HEK293 (cell line): ENCODE measurements at regions not wholly inside any gene's neighbourhood (a gene's known extent, or its start where the extent isn't known, plus 50 kb on each side); places are given as distances from the start of the nearest gene placed in this dataset.

Experiments
- CTCF ChIA-PET: fragments of 350-600 bp; formaldehyde crosslinking; extraction: SDS; loops from one replicate; lab custom pipeline; 2021; ENCODE audit warnings: antibody characterized with exemption; lab: Yijun Ruan, JAX
- POLR2A ChIA-PET: fragments of 300-600 bp; formaldehyde crosslinking; extraction: SDS; loops from one replicate; lab custom pipeline; 2020; ENCODE audit warnings: antibody characterized with exemption, inconsistent platforms; lab: Yijun Ruan, JAX
- H3K27ac ChIP-seq: fragments of 200-500 bp; sonication (Bioruptor generic); 2 replicates; pipeline ENCODE4 v1.5.1; 2014; ENCODE audit warnings: low read depth, low read length, control low read depth, inconsistent platforms; ENCODE audit errors: extremely low read depth
- H3K36me3 ChIP-seq, 2 experiments: fragments of 200-500 bp in 1 of 2; sonication (Bioruptor generic) in 1 of 2; 1 replicate in 1 of 2; 2 replicates in 1 of 2; pipeline ENCODE4 v1.5.1; 2014 to 2017; ENCODE audit warnings: inconsistent platforms in 2 of 2, low read length in 2 of 2; ENCODE audit not compliant: control insufficient read depth in 2 of 2, insufficient read depth in 1 of 2
- H3K4me1 ChIP-seq: fragments of 200-500 bp; sonication (Bioruptor generic); 2 replicates; pipeline ENCODE4 v1.5.1; 2014; ENCODE audit warnings: mild to moderate bottlenecking, low read length, inconsistent platforms; ENCODE audit not compliant: control insufficient read depth, insufficient read depth
- H3K4me3 ChIP-seq: 2 replicates; pipeline ENCODE4 v1.5.1; 2011; ENCODE audit warnings: low read depth, mild to moderate bottlenecking, control low read depth, low read length, moderate library complexity
- H3K9me3 ChIP-seq: fragments of 200-500 bp; sonication (Bioruptor generic); 2 replicates; pipeline ENCODE4 v1.5.1; 2014; ENCODE audit warnings: low read depth, low read length, inconsistent platforms; ENCODE audit not compliant: control insufficient read depth, insufficient read depth
- CTCF ChIP-seq: fragments of 450-650 bp; formaldehyde crosslinking; IDR thresholded peaks from 2 replicates; pipeline ENCODE4 v1.5.1; 2016; ENCODE audit warnings: missing biosample characterization, missing genetic modification characterization
- EGR2 ChIP-seq: fragments of 450-650 bp; formaldehyde crosslinking; IDR thresholded peaks from 2 replicates; pipeline ENCODE4 v1.5.1; 2016; ENCODE audit warnings: low read depth, missing biosample characterization, missing genetic modification characterization
- GFI1B ChIP-seq: fragments of 450-650 bp; formaldehyde crosslinking; IDR thresholded peaks from 2 replicates; pipeline ENCODE4 v1.5.1; 2016; ENCODE audit warnings: missing biosample characterization, missing genetic modification characterization
- GLIS1 ChIP-seq: fragments of 450-650 bp; formaldehyde crosslinking; IDR thresholded peaks from 2 replicates; pipeline ENCODE4 v1.5.1; 2016; ENCODE audit warnings: missing biosample characterization, missing genetic modification characterization
- KLF7 ChIP-seq: fragments of 450-650 bp; formaldehyde crosslinking; IDR thresholded peaks from 2 replicates; pipeline ENCODE4 v1.5.1; 2016; ENCODE audit warnings: missing biosample characterization, missing genetic modification characterization, borderline replicate concordance
- KLF8 ChIP-seq: fragments of 450-650 bp; formaldehyde crosslinking; IDR thresholded peaks from 2 replicates; pipeline ENCODE4 v1.5.1; 2016; ENCODE audit warnings: missing biosample characterization, missing genetic modification characterization
- OSR2 ChIP-seq: fragments of 450-650 bp; formaldehyde crosslinking; IDR thresholded peaks from 2 replicates; pipeline ENCODE4 v1.5.1; 2016; ENCODE audit warnings: missing biosample characterization, missing genetic modification characterization
- PRDM1 ChIP-seq: fragments of 450-650 bp; formaldehyde crosslinking; IDR thresholded peaks from 2 replicates; pipeline ENCODE4; 2016; ENCODE audit warnings: missing biosample characterization, missing genetic modification characterization
- PRDM4 ChIP-seq: fragments of 450-650 bp; formaldehyde crosslinking; IDR thresholded peaks from 2 replicates; pipeline ENCODE4 v1.5.1; 2017; ENCODE audit warnings: missing biosample characterization, missing genetic modification characterization
- ZBTB21 ChIP-seq: fragments of 450-650 bp; formaldehyde crosslinking; IDR thresholded peaks from 2 replicates; pipeline ENCODE4 v1.5.1; 2017; ENCODE audit warnings: missing biosample characterization, missing genetic modification characterization
- ZBTB44 ChIP-seq: fragments of 450-650 bp; IDR thresholded peaks from 2 replicates; pipeline ENCODE4 v1.5.1; 2018; ENCODE audit warnings: missing biosample characterization, mild to moderate bottlenecking, missing genetic modification characterization
- ZNF114 ChIP-seq: fragments of 450-650 bp; formaldehyde crosslinking; IDR thresholded peaks from 2 replicates; pipeline ENCODE4 v1.5.0; 2017; ENCODE audit warnings: missing biosample characterization, missing genetic modification characterization
- ZNF16 ChIP-seq: fragments of 450-650 bp; formaldehyde crosslinking; IDR thresholded peaks from 2 replicates; pipeline ENCODE4 v1.5.1; 2016; ENCODE audit warnings: low read depth, missing biosample characterization, missing genetic modification characterization
- ZNF169 ChIP-seq: fragments of 450-650 bp; formaldehyde crosslinking; IDR thresholded peaks from 2 replicates; pipeline ENCODE4 v1.5.1; 2016; ENCODE audit warnings: missing biosample characterization, missing genetic modification characterization
- ZNF175 ChIP-seq: fragments of 450-650 bp; formaldehyde crosslinking; IDR thresholded peaks from 2 replicates; pipeline ENCODE4 v1.5.1; 2016; ENCODE audit warnings: missing biosample characterization, missing genetic modification characterization
- ZNF211 ChIP-seq: fragments of 450-650 bp; formaldehyde crosslinking; IDR thresholded peaks from 2 replicates; pipeline ENCODE4 v1.5.1; 2016; ENCODE audit warnings: low read depth, missing biosample characterization, missing genetic modification characterization
- ZNF335 ChIP-seq: fragments of 450-650 bp; formaldehyde crosslinking; conservative IDR thresholded peaks from 2 replicates; pipeline ENCODE4 v1.5.1; 2016; ENCODE audit warnings: missing biosample characterization, missing genetic modification characterization
- ZNF350 ChIP-seq: fragments of 450-650 bp; formaldehyde crosslinking; IDR thresholded peaks from 2 replicates; pipeline ENCODE4 v1.5.0; 2017; ENCODE audit warnings: missing biosample characterization, mild to moderate bottlenecking, missing genetic modification characterization
- ZNF394 ChIP-seq: fragments of 450-650 bp; formaldehyde crosslinking; IDR thresholded peaks from 2 replicates; pipeline ENCODE4 v1.5.1; 2016; ENCODE audit warnings: missing biosample characterization, missing genetic modification characterization, mild to moderate bottlenecking, moderate library complexity, borderline replicate concordance
- ZNF416 ChIP-seq: fragments of 450-650 bp; formaldehyde crosslinking; IDR thresholded peaks from 2 replicates; pipeline ENCODE4 v1.5.1; 2016; ENCODE audit warnings: missing biosample characterization, missing genetic modification characterization
- ZNF549 ChIP-seq: fragments of 450-650 bp; IDR thresholded peaks from 2 replicates; pipeline ENCODE4 v1.5.1; 2018; ENCODE audit warnings: missing biosample characterization, missing genetic modification characterization, mild to moderate bottlenecking, inconsistent platforms, moderate library complexity
- ZNF560 ChIP-seq: fragments of 450-650 bp; formaldehyde crosslinking; IDR thresholded peaks from 2 replicates; pipeline ENCODE4 v1.5.1; 2017; ENCODE audit warnings: missing biosample characterization, missing genetic modification characterization, borderline replicate concordance
- ZNF580 ChIP-seq: fragments of 450-650 bp; formaldehyde crosslinking; IDR thresholded peaks from 2 replicates; pipeline ENCODE4 v1.5.1; 2016; ENCODE audit warnings: missing biosample characterization, missing genetic modification characterization
- ZNF664 ChIP-seq: fragments of 450-650 bp; formaldehyde crosslinking; IDR thresholded peaks from 2 replicates; pipeline ENCODE4 v1.5.1; 2016; ENCODE audit warnings: missing biosample characterization, missing genetic modification characterization
- TF ChIP-seq, protein P1 (sequence below): fragments of 450-650 bp; formaldehyde crosslinking; IDR thresholded peaks from 2 replicates; pipeline ENCODE4 v1.5.1; 2017; ENCODE audit warnings: missing biosample characterization, missing genetic modification characterization
- TF ChIP-seq, protein P2 (sequence below): fragments of 450-650 bp; formaldehyde crosslinking; IDR thresholded peaks from 2 replicates; pipeline ENCODE4 v1.5.1; 2016; ENCODE audit warnings: missing biosample characterization, missing genetic modification characterization

GRCh38 chr4:3825530-3825929 lies 59.3 kb downstream of the ADRA2C start:
- no peaks in the 10 kb centered on the region for H3K9me3 ChIP-seq
- TF ChIP-seq KLF8 (tag by site-specific recombination): no peak
- no peak for TF ChIP-seq GFI1B (tag by site-specific recombination)
- TF ChIP-seq, protein P1, sequence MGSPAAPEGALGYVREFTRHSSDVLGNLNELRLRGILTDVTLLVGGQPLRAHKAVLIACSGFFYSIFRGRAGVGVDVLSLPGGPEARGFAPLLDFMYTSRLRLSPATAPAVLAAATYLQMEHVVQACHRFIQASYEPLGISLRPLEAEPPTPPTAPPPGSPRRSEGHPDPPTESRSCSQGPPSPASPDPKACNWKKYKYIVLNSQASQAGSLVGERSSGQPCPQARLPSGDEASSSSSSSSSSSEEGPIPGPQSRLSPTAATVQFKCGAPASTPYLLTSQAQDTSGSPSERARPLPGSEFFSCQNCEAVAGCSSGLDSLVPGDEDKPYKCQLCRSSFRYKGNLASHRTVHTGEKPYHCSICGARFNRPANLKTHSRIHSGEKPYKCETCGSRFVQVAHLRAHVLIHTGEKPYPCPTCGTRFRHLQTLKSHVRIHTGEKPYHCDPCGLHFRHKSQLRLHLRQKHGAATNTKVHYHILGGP (tag by site-specific recombination): no peak
- TF ChIP-seq ZNF560 (tag by site-specific recombination): no peak
- TF ChIP-seq ZNF335: no peak
- TF ChIP-seq OSR2 (tag by site-specific recombination): no peak
- no peak for TF ChIP-seq ZNF114 (tag by site-specific recombination)
- TF ChIP-seq PRDM1 (tag by site-specific recombination): no peak
- TF ChIP-seq, protein P2, sequence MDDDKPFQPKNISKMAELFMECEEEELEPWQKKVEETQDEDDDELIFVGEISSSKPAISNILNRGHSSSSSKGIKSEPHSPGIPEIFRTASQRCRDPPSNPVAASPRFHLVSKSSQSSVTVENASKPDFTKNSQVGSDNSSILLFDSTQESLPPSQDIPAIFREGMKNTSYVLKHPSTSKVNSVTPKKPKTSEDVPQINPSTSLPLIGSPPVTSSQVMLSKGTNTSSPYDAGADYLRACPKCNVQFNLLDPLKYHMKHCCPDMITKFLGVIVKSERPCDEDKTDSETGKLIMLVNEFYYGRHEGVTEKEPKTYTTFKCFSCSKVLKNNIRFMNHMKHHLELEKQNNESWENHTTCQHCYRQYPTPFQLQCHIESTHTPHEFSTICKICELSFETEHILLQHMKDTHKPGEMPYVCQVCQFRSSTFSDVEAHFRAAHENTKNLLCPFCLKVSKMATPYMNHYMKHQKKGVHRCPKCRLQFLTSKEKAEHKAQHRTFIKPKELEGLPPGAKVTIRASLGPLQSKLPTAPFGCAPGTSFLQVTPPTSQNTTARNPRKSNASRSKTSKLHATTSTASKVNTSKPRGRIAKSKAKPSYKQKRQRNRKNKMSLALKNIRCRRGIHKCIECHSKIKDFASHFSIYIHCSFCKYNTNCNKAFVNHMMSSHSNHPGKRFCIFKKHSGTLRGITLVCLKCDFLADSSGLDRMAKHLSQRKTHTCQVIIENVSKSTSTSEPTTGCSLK (tag by site-specific recombination): no peak
- no peak for TF ChIP-seq ZNF664 (tag by site-specific recombination)
- no peak for TF ChIP-seq ZNF549 (tag by site-specific recombination)
- no peak for TF ChIP-seq ZNF580 (tag by site-specific recombination)
- TF ChIP-seq ZBTB44 (tag by site-specific recombination): no peak
- no peak for TF ChIP-seq ZNF175
- TF ChIP-seq ZNF350: no peak
- TF ChIP-seq ZNF16 (tag by site-specific recombination): no peak
- no peak for TF ChIP-seq CTCF (tag by site-specific recombination)
- no peak for TF ChIP-seq GLIS1
- TF ChIP-seq, all 188 proteins: peak for 0
- ChIA-PET CTCF (no interaction called here), POLR2A (no interaction called here)
- no peak overlapping the region for H3K4me3 ChIP-seq
- no peaks in the 10 kb centered on the region for H3K4me1 ChIP-seq
- no peaks in the 10 kb centered on the region for H3K36me3 ChIP-seq
- H3K27ac ChIP-seq: no peak overlapping the region

- CTCF ChIA-PET: no interaction called here
- H3K4me3 ChIP-seq: no peak overlapping the region
- H3K9me3 ChIP-seq: no peaks in the 10 kb centered on the region
- no peaks in the 10 kb centered on the region for H3K4me1 ChIP-seq
- H3K27ac ChIP-seq: no peak overlapping the region
- H3K36me3 ChIP-seq: no peaks in the 10 kb centered on the region
- POLR2A ChIA-PET: no interaction called here
- TF ChIP-seq KLF7 (tag by site-specific recombination) (no peak), OSR2 (tag by site-specific recombination) (no peak), ZNF394 (no peak), ZNF416 (tag by site-specific recombination) (no peak), ZNF169 (tag by site-specific recombination) (no peak), PRDM4 (no peak), ZNF211 (no peak), PRDM1 (tag by site-specific recombination) (no peak), EGR2 (tag by site-specific recombination) (no peak), ZBTB21 (tag by site-specific recombination) (no peak)
These were observed 60.3 kb downstream of the ADRA2C start for GRCh38 chr4:3826247-3827172.
